MCF 10A (cell line): ENCODE measurements at regions not wholly inside any gene's neighbourhood (a gene's known extent, or its start where the extent isn't known, plus 50 kb on each side); places are given as distances from the start of the nearest gene placed in this dataset.

Experiments used
- BruUV-seq: library from RNA; stranded (reverse); fragments of 400-500 nt; replicated peaks from 2 replicates; lab custom pipeline; 2021; lab: Mats Ljungman, UMichigan
- CTCF ChIA-PET: fragments of 300-600 bp; sonication (Branson Sonifier 250); formaldehyde crosslinking; extraction: SDS; loops from one replicate; lab custom pipeline; 2021; ENCODE audit warnings: antibody characterized with exemption, inconsistent platforms; lab: Yijun Ruan, JAX
- POLR2A ChIA-PET: fragments of 300-600, 350-650 bp; sonication (Branson Sonifier 250); formaldehyde crosslinking; extraction: SDS; loops from one replicate; lab custom pipeline; 2020; ENCODE audit warnings: antibody characterized with exemption, inconsistent platforms; lab: Yijun Ruan, JAX
- DNase-seq: peaks from one replicate; pipeline ENCODE4 v3.0.0-alpha.2; 2018; ENCODE audit not compliant: unreplicated experiment
- H3K27ac Mint-ChIP-seq: one replicate; pipeline ENCODE4 v1.8.0; 2022; ENCODE audit warnings: mild to moderate bottlenecking, low read depth, mixed read lengths; ENCODE audit not compliant: unreplicated experiment
- H3K27me3 Mint-ChIP-seq: one replicate; pipeline ENCODE4 v1.8.0; 2022; ENCODE audit warnings: mixed read lengths; ENCODE audit not compliant: insufficient read depth, unreplicated experiment
- H3K36me3 Mint-ChIP-seq: one replicate; pipeline ENCODE4 v1.8.0; 2022; ENCODE audit warnings: mild to moderate bottlenecking, moderate library complexity, mixed read lengths; ENCODE audit not compliant: insufficient read depth, unreplicated experiment
- H3K4me1 Mint-ChIP-seq: one replicate; pipeline ENCODE4 v1.8.0; 2022; ENCODE audit warnings: mixed read lengths; ENCODE audit not compliant: insufficient read depth, unreplicated experiment
- H3K4me3 Mint-ChIP-seq: one replicate; pipeline ENCODE4 v1.8.0; 2022; ENCODE audit warnings: mild to moderate bottlenecking, moderate library complexity, mixed read lengths; ENCODE audit not compliant: unreplicated experiment
- H3K9me3 Mint-ChIP-seq: one replicate; pipeline ENCODE4 v1.8.0; 2022; ENCODE audit warnings: mixed read lengths; ENCODE audit not compliant: unreplicated experiment
- intact Hi-C: fragments of 100-400 bp; cut with micrococcal nuclease; formaldehyde crosslinking; loops from 2 replicates; pipeline ENCODE4 v1.14.1; 2022
- TF ChIP-seq, protein P1 (sequence below): fragments of 200-600 bp; IDR thresholded peaks from one replicate; pipeline ENCODE4 v1.8.0; 2022; ENCODE audit warnings: antibody characterized with exemption, mild to moderate bottlenecking; ENCODE audit not compliant: unreplicated experiment

DNA sequence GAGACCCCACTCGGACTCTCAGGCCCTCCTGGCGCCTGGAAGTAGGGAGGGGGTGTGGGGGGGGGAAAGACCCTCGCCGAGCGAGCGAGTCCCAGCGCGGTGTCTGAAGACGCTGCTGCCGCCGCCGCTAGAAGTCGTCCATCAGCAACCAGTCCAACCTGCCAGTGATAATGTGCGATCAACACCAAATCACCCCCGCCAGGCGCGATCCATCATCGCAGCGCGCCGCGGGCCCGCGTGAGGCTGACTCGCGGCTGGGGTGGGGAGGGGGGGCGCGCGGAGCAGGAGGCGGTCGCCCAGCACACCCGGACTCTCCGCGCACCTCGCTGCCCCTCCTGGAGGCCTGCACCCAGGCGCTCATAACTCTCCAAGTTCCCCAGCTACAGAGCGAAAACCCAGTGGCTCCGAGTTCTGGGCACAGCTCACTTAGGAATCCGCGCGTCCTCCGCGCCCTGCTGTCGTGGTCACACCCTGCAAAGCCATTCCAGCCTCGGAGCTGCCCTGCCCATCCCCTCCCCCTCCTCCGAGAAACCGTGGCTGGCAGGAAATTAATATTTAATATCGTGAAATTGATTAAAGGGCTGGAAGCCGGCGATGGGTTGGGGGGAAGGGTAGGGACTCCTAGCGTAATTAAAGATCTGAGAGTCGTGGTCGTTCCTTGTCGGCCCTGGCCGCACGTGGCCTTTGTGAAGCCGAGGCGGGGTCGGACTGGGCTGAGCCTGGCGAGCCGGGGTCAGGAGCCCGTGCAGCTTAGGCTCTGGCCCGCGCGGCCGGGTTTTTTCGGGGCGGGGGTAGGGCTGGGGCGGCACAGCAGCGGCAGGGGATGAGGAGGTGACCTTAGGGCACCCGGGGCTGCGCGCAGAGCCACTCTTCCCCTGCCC is 58.1 kb upstream of the BCOR start:
- Mint-ChIP-seq H3K27ac (no peak overlapping the region), H3K4me3 (no peak overlapping the region), H3K27me3 (no peaks in the 10 kb centered on the region), H3K36me3 (no peaks in the 10 kb centered on the region), H3K4me1 (no peaks in the 10 kb centered on the region), H3K9me3 (no peaks in the 10 kb centered on the region)
- no TSS peak for BruUV-seq
- TF ChIP-seq, protein P1, sequence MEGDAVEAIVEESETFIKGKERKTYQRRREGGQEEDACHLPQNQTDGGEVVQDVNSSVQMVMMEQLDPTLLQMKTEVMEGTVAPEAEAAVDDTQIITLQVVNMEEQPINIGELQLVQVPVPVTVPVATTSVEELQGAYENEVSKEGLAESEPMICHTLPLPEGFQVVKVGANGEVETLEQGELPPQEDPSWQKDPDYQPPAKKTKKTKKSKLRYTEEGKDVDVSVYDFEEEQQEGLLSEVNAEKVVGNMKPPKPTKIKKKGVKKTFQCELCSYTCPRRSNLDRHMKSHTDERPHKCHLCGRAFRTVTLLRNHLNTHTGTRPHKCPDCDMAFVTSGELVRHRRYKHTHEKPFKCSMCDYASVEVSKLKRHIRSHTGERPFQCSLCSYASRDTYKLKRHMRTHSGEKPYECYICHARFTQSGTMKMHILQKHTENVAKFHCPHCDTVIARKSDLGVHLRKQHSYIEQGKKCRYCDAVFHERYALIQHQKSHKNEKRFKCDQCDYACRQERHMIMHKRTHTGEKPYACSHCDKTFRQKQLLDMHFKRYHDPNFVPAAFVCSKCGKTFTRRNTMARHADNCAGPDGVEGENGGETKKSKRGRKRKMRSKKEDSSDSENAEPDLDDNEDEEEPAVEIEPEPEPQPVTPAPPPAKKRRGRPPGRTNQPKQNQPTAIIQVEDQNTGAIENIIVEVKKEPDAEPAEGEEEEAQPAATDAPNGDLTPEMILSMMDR = no peak
- ChIA-PET CTCF (no interaction called here), POLR2A (no interaction called here)
- no peak for DNase-seq
- intact Hi-C loops = loop anchor here (10.0 kb wide), 1 partner anchor 109 kb away; no protein-coding TSS in a partner anchor

GRCh38 chrX:40154853-40155588 is 57.3 kb upstream of the BCOR start:
- H3K4me1 Mint-ChIP-seq = no peaks in the 10 kb centered on the region
- intact Hi-C loops = loop anchor here (1.0 to 10.0 kb wide), 3 partner anchors 58 to 341 kb away; partner anchors contain the start of gene BCOR
- TF ChIP-seq, protein P1 = no peak
- H3K4me3 Mint-ChIP-seq = peak overlapping the region; percentile 62
- H3K27me3 Mint-ChIP-seq = no peaks in the 10 kb centered on the region
- no TSS peak for BruUV-seq
- no peaks in the 10 kb centered on the region for H3K36me3 Mint-ChIP-seq
- H3K9me3 Mint-ChIP-seq = no peaks in the 10 kb centered on the region
- peak; percentile 40 for DNase-seq
- ChIA-PET CTCF (interaction anchor here (0.6 kb wide), 1 partner anchor 78 kb away, joined by 4 read pairs; no protein-coding TSS in a partner anchor), POLR2A (no interaction called here)
- no peak overlapping the region for H3K27ac Mint-ChIP-seq

- H3K27me3 Mint-ChIP-seq = no peaks in the 10 kb centered on the region
- no peaks in the 10 kb centered on the region for H3K4me1 Mint-ChIP-seq
- POLR2A ChIA-PET = no interaction called here
- CTCF ChIA-PET = interaction anchor here (0.6 kb wide), 1 partner anchor 77 kb away, joined by 4 read pairs; no protein-coding TSS in a partner anchor
- TF ChIP-seq, protein P1 = no peak
- no peak overlapping the region for H3K27ac Mint-ChIP-seq
- peak overlapping the region; percentile 62 for H3K4me3 Mint-ChIP-seq
- H3K36me3 Mint-ChIP-seq = no peaks in the 10 kb centered on the region
- intact Hi-C loops = loop anchor here (1.0 to 10.0 kb wide), 3 partner anchors 57 to 340 kb away; partner anchors contain the start of gene BCOR
- H3K9me3 Mint-ChIP-seq = no peaks in the 10 kb centered on the region
- no TSS peak for BruUV-seq
- DNase-seq = no peak
Observed at GRCh38 chrX:40154250-40154852, 56.6 kb upstream of the BCOR start.
